NCI-H748 (cell line): ENCODE measurements at regions not wholly inside any gene's neighbourhood (a gene's known extent, or its start where the extent isn't known, plus 50 kb on each side); places are given as distances from the start of the nearest gene placed in this dataset.
"Not testable (repeated sequence)": the region's sequence is repeated elsewhere in the genome, so short reads cannot be mapped to it uniquely, and the experiment has no call there.

Experiments used
- DNase-seq: peaks from one replicate; lab custom pipeline; 2025; ENCODE audit not compliant: unreplicated experiment; lab: John Stamatoyannopoulos, UW

DNA sequence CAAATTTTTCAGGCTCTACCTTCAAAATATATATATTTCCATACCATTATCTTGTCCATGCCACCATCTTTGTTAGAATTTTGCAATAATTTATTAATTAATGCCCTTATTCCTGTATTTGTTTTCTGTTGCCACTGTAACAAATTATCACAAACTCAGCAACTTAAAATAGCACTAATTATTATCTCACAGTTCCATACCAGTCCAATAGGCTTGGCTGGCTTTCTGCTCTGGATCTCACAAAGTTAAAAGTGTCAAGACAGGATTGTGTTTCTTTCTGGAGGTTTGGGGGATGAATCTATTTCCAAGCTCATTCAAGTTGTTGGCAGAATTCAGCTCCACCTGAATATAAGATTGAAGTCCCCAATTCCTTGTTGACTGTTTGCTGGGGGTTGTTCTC, 58.6 kb upstream of the SLC38A4 start:
- DNase-seq = no peak

DNA sequence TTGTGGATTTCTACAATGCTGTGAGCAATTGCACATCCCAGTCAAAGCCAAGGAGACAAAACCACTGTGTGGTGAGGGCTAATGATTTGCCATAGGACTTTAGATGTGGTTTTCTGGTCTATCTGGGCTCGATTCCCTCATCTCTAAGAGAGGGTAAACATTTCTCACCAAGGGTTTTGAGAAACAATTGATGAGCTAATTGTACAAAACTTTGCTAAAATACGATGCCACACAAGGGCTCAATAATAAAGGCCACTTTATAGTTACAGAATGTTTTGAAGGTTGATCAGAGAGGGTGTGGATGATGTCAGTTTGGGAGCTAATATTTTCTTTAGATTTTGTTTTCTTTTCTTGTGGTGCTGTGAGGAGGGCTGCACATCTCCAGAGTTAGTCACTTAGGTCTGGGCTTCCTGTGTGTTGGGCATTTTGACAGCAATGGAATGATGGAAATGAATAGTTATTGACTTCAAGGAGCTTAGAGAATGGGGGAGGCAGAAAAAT, 60.8 kb upstream of the SLC38A4 start:
- no peak for DNase-seq

DNA sequence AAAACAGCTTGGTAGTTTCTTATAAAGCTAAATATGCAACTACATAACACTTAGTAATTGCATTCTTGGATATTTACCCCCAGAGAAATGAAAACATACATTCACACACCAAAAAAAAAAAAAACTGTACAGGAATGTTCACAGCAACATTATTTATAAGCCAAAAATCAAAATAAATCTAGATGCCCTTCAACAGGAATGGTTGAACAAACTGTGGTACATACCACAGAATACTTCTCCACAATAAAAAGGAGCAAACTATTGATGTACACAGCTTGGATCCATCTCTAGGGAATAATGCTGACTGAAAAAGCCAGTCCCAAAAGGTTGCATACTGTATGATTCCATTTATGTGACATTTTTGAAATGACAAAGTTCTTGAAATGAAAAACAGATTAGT, 62.1 kb upstream of the SLC38A4 start:
- no peak for DNase-seq

DNA sequence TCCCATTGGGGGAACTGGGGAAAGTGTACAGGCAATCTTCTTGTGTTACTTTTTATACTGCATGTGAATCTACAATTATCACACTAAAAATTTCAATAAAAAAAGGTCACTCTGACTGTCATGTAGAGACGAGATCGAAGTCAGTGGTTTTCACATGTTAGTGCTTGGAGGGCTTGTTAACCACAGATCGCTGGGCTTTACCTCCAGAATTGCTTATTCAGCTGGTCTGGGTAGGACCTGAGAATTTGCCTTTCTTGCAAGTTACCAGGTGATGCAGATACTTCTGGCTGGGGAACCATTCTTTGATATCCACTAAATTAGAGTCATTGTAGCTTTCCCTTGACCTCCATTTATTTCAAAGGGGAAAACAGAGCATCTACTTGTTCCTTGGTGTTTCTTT, 62.8 kb upstream of the SLC38A4 start:
- DNase-seq = no peak

DNA sequence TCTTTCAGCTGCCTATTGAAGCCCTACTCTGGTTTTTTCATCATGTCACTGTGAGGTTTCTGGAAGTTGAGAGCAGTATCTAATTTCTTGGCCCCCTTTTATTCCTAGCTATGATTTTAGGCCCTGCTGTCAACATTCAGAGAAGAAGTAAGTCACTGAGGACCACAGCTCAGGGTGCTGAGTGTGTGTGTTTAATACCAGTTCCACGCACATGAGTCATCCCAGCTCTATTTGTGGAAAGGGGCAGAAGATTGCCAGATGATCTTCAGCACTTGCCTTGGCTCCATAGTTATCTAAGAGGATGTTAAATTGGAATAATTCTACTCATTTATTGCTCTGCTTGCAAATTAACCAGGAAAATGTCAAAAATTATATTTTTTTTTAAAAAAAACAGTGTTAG, 65.5 kb upstream of the SLC38A4 start:
- no peak for DNase-seq

DNA sequence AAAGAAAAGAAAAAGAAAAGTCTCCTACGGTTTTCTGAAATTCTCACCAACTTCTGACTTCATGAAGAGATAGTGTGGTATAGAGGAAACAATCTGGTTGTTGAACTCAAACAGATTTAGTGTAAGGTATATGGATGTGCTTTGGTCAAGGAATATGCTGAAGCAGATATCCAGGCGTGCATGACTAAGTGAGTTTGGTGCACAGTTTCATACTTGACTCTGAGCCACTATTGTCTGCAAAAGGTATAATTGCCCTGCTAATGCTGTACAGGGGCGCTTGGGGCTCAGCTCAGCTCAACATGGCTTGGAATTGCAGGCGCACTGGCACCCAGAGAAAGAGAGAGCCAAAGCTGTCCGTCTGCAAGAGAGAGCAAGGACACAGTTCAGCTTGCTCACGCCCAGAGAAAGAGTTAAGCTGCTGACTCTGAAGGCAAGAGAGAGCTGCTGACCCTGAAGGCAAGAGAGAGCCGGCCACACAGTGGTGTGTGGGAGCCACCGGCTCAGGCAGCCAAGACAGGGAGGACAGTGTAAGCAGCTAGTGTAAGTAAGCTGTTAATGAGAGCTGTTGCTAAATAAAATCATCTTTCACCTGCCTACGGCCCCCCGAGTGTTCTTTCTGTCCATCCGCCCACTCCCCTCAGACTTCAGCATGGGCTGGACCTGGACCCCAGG, 66.4 kb upstream of the SLC38A4 start:
- no peak for DNase-seq

DNA sequence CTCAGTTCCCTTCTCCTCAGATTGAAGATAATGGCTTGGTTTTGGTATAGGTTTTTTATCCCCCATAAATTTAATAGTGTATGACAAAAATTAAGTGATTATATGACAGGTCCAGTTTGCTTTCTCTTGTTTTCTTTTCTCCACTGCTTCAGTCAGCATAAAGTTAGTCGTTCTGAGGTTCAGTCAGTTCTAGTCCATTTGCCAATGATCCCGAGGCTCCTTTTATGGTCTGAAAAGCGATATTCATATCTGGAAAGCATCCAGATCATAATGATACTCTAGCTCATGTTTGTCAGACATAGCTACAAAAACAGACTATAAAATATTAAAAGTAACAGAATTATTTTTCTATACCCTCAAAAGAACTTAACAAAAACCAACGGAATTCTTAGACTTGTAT, 67.1 kb upstream of the SLC38A4 start:
- no peak for DNase-seq

DNA sequence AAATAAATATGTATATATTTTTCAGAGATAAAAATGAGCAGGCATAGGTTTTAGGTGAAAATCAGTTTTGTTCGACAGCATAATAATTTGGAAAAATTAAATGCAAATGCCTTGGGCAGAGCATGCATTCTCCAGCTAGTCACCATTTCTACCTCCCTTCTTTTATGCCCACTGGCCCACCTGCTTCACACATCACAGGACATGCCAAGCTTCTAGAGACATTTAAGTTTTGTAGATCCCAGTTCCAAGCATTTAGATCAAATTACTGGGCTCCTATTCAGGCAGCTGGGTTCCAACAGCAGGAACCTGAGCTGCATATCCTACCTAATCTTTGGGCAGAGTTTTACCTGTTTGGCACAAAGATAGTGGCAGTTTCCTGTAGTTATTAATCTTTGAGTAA, 67.6 kb upstream of the SLC38A4 start:
- DNase-seq = no peak

DNA sequence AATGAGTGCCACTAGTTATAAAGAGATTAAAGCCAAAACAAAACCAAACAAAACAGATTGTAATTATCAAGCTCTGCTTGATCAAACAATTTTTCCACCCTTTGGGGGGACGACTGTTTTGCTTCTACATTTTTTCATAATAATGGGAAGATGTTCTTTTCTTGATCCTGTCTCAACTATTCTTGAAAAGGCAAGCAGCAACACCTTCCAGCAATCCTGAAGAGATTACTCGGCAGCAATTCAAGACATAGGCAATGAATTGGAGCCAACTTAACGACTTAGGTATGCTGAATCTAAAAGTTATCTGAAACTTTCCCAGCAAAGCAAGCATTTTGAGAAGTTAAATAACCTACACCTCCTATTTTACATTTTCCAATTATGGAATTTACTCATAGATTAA, 69.9 kb upstream of the SLC38A4 start:
- no peak for DNase-seq

DNA sequence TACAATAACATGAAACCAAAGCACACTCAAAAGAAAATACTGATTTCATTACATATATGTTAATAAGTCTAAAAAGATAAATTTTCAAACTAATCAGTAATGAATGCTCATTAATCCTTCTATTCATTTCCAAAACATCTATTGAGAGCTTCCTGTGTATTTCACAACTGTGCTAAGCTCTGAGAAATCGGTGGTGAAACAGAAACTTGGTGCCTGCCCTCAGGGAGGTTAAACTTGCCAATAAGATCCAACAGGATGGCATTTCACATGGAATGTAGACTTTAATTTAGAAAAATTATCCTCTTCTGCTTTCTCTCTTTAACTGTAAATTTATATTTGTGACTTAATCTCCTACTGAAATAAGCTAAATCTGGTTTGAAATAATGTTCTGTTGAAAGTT, 70.9 kb upstream of the SLC38A4 start:
- DNase-seq = no peak

DNA sequence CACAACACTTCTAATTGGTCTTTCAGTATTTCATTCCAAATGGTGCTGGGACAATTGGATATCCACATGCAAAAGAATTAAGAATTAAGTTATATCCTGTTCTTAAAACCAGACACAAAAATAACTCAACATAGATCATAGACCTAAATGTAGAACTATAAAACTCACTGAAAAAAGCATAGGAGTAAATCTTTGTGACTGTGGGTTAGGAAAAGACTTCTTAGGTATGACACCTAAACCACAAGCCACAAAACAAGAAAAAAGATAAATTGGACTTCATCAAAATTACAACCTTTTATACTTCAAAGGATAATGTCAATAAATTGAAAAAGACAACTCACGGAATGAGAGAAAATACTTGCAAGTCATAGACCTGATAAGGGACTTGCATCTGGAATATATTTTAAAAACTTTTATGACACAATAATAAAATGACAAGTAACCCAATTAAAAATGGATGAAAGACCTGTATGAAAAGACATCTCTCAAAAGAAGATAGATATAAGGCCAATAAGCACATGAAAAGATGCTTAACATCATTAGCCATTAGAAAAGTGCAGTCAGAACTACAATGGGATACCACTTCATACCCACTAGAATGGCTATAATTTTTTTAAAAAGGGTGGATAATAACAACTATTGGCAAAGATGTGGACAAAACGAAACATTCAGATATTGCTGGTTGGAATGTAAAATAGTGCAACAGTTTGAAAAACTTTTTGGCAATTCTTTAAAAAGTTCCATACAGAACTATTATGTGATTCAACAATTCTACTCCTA, 72.5 kb upstream of the SLC38A4 start:
- DNase-seq = no peak

DNA sequence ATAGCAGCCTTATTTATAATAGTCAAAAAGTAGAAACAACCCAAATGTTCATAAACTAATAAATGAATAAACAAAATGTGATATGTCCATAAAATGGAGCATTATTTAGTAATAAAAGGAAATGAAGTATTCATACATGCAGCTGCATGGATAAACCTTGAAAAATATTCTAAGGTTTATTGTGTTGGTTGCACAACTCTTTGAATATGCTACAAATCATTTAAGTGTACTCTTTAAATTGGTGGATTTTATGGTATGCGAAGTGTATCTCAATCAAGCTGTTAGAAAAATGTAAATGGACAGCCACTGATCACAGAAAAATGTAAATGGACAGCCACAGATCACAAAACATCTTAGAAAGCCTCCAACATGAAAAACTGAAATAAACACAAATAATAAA, 73.2 kb upstream of the SLC38A4 start:
- DNase-seq = no peak

DNA sequence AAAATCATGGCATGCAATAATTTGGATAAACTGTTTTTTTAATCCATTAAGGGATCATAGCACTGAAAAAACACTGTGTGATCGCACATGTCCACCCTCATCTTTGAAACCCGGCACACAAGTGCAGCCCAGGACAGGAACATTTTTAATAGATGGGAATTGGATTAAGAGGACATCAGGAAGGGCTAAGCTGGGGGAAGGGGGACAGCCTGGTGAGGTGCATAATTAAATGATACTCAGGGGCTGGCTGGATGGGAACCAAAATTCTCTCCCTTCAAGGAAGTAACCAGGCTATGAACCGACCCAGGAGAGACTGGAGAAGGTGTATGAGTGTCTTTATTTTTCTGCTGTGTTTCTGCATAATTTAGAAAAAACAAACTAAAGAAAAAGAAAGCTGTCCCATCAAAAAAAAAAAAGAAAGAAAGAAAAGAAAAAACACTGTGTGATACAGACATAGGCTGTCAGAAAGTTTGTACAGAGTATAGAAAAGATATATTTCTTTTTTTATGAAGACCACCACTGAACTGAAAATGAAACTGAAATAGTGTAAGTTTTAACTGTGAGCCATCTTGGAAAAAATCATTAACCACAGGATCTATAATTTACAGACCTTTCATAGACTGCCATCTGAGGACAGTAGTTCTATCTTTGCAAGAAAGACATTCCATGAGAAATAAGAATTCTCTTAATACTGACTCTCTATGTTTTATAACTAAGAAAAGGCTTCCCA, 75.1 kb upstream of the SLC38A4 start:
- DNase-seq = no peak

DNA sequence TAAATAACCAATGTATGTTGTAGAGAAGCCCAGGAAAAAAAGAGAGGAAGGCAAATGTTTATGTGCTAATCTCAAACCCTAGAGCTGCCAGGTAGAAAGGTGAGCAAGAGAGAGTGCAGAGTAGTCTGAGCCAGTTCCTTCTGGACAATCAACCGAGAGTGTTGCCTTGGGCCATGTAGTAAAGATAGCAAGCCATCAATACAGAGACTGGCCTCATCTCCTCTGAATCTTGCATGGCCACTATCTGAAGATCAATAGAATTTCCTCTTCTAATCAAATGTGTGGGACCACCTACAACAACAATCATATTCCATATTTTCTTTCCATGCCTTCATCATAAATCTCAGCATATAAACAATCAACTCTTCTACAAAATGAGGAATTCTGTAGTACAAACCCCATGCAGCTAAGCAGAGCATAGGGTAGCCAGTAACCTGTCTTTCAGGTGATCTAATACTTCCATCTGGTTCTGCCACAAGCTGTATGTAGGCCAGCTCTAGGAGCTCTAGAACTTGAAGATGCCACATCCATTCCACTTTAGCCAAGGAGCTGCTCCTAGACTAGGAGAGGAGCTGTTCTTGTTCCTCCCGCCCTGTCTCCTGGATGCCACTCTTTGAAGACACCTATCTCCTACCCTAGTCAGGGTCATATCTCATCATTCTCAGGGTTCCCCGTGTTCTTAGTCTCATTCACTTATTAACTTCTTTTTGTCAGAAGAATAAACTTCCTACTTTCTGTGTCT, 75.8 kb upstream of the SLC38A4 start:
- DNase-seq = no peak

DNA sequence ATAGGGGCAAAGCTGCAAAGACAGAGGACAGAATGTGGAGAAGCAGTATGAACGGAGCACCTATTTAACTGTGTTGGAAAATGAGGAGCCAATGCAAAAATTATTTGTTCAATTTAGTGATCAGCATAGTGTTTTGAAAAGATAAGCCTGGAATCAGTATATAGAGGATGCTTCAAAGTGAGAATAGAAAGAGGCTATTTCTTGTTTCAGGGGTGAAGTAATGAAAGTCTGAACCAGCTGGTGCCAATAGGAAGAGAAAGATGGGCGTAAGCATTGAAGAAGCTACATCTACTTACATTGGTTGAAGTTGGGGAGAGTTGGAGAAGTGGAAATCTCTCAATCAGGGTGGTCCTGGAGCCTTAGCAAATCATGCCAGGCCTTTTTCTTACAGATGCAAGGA, 77.3 kb upstream of the SLC38A4 start:
- no peak for DNase-seq

DNA sequence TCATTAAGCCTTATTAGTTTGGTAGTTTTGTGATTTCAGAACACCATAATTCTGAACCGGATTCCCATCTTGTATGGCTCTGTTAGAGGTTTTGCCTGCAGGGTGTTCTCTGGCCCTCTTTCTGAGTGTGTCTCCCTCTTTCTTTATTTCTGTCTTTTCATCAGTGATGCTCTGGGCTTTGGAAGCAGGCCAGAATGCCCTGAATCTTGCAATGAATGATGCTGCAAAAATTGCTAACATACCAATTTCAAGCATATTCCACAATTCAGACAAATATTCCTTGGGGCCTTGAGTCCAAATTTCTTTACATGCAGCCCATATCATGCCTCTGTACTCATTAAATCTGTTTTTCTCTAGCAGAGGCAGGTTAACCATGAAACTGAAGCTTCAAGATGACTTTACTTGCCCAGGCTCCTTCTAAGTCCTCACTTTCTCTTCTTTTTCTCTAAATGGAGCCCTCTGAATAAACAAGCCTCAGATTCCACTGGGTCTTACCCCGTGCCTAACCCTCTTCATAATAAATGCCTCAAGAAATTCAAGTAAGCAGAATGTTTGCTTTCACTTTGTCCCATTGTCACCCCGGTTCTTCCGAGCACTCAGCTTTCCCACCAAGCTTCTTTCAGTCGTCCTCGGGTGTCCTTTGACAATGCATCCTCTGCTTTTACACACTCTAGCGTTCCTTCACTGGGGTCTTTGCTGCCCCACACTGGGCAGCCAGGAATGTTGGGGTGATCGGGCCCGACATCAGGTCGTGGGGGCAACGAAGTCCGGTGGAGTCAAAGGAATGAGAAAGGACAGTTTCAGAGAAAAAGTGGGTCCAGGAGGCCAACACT, 78.8 kb upstream of the SLC38A4 start:
- no peak for DNase-seq

DNA sequence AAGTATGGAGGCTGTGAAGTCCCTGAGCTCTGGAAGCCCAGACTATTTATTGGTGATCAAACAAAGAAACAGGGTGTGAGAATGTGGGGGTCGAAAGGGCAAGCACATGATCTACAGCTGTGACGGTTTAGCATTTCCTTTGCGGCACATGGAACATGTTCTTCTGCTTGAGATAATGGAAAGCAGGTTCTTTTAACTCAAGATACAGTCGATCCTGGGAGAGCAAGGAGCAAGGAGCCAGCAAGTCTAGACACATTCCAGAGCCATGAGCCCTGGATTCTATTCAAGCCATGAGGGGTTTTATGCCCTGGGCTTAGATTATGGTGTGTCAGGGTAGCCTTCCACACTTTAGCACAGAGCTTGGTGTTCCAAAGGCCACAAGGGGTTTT, 79.4 kb upstream of the SLC38A4 start:
- not testable (repeated sequence) for DNase-seq

DNA sequence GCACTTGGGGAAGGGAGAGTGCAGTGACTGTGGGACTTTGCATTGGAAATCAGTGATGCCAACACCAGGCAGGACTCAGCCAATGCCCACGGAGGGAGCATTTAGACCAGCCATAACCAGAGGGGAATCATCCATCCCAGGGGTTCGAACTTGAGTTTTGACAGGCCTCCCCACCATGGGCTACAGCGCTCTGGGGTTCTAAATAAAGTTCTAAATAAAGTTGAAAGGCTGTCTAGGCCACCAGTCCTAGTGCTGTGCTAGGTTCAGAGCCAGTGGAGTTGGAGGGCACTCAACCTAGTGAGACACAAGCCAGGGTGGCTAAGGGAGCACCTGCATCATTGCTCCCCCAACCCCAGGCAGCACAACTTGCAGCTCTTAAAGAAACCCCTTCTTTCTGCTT, 82.0 kb upstream of the SLC38A4 start:
- DNase-seq = no peak

DNA sequence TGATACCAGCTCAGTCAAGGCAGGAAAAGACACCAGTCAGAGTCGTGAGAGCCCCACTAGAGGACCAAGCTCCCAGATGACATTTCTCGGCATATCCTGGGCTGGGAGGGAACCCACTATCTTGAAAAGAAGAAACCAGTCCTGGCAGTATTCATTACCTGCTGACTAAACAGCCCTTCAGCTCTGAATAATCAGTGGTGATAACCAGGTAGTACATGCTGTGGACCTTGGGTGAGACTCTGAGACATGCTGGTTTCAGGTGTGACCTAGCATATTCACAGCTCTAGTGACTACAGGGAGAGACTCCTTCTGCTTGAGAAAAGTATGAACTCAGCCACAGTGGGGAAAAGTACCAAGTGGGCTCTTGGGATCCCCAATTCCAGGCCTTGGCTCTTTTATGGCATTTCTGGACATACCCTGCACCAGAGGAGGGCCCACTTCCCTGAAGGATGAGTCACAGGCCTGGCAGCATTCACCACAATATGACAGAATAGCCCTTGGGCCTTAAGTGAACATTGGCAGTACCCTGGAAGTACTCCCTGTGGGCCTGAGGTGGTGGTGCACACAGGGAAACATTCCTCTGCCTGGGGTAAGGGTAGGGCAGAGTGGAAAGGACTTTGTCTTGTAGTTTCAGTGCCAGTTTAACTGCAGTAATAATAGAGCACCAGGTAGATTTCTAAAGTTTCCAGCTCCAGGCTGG, 82.6 kb upstream of the SLC38A4 start:
- DNase-seq = no peak
